ENCODE measurements at regions not wholly inside any gene's neighbourhood (a gene's known extent, or its start where the extent isn't known, plus 50 kb on each side); places are given as distances from the start of the nearest gene placed in this dataset.
A peak's percentile ranks its signal among the peaks of the same experiment; 100 is the strongest.
"Not testable (repeated sequence)": the region's sequence is repeated elsewhere in the genome, so short reads cannot be mapped to it uniquely, and the experiment has no call there.

DNA sequence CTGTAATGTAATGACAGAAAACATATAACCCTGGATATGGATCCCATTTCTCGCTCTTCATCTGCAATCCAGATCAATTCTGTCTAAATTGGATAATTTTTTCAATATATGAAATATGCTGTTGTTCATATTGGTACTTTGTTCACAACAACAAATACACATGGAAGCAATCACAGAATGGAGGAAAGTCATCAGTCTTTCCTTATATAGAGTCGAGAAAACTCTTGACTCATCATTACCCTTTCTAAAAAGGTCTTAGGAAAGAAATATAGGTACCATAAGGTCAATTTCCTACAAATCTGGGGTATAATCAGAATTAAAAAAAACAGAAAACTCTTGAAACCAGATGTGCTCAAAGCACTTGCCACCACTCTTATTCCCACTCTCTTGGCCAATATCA, 677.6 kb upstream of the ID4 start:
- no peak for DNase-seq

DNA sequence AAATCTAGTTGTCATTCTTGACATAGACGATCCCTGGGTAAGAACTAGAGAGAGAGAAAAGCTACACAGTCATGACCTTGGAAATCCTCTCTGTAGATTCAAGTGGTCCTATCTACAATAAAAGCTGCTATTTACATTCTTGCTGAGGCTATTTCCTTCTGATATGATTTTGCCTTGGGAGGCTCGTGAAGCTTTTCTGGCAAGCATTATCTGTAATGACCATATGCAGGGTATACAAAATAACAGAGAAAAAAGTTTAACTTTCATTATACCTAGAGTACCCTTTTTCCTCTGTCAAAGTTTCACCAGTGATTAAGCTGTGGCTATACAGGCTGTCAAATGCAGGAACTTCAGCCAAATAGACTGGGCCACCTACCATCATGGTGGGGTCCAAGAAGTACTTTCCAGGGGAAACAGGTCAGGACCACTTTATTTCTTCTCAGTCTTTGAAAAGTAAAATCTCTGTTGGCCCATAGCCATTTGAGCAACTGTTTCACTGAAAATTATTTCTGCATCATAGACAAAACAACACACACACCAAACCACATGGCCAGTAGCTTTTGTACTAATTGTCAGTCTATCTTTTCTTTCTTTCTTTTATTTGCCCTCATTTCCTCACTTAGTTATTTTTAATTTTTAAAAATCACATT, 677.0 kb upstream of the ID4 start:
- no peak for DNase-seq

DNA sequence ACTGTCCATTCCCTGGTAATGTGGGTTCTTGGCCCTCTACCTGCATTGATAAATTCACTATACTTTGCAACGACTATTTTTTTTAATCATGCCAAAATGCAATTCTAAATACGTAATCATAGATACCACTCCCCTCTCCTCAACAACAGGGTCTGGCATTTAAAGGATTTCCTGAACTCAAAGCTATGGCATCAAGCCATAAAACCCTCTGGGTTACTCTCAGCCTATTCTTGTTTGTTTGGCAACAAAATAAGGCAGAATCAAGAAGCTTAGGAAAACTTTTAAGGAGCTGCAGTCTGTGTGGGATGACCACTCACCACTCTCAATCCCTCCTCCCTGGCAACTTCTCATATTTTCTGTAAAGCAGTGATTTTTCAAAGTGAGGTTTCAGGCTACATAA, 669.9 kb upstream of the ID4 start:
- no peak for DNase-seq

DNA sequence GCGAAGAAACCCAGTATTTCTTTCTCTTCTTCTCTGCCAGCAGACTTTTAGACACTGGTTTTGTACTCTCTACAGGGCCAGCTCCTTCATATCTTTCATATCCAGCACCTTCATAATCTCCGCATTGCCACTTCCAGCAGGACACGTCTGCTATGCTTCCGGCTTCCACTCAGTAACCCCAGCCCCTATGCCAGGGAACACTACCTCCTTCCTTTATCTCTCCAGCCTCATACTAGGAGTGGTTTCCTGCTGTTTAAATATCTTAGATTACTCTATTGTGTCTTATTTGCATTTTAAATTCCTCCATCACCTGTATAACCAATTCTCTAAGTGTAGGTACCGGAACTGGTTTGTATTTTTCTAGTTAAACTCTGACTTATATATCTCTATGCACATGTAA, 667.8 kb upstream of the ID4 start:
- DNase-seq, result no peak

DNA sequence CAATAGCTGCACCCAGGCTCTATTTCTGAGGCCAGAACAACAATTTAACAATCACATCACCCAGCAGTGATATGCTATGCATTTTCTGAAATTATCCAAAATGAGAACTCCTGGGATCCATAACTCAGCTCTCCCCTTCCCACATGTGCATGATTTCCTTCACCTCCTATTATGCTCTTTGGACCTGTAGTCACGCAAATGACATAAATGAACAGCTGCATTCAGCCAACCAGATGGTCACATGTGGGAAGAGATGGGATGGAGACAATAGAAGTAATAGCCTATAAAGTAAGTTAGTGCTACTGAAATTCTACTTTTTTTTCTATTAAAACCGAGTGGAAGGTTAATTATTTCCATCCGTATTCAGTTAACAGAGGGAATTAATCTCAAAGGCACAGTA, 662.1 kb upstream of the ID4 start:
- no peak for DNase-seq

DNA sequence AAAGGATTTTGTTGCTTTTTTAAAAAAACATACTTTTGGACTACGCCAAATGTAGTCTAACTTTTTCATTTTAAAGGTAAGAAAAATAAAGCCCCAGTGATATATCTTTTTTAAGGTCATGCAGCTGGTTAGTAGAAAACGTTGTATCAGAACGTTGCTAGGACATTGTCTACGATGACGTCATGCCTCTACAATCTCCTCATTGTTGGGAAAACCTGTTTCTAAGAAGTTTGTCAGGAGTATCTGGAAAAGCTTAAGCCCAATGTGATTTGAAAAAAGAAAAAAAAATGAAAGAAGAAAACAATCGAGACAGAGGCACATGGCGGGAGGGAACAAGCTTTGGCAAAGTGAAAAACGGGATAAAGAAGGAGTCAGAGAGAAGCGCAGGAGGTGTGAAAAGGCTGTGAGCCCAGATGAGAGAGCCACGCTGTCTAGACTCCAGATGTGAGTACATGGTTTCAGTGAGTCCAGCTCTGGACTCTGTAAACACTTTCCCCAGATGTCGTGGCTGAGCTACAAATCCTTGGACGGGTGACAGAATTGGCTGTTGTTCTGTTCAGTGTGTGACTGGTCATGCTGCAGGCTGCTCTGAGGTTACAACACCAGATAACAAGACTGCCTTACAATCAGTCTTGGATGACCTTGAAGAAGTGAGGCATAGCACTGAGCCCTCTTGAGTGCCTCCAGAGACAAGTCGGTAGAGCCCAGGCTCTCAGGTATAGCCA, 656.7 kb upstream of the ID4 start:
- no peak for DNase-seq

DNA sequence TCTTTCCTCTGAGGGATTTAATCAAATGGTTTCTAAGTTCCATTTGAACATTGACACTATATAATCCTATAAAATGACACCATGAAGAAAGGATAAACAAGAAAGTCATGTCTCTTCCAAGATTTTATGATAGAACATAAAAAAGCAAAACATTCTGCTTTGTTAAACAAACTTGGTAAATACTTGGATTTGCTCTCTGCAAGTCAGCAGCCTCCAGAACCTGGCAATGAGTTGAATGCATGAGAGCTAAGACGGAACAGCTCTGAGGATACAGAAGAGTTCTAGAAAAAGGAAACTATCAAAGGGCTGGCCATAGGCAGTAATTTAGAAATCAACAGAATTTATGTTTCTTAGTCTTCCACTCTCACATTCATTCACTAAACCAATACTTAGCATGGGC, 656.0 kb upstream of the ID4 start:
- DNase-seq, result no peak

DNA sequence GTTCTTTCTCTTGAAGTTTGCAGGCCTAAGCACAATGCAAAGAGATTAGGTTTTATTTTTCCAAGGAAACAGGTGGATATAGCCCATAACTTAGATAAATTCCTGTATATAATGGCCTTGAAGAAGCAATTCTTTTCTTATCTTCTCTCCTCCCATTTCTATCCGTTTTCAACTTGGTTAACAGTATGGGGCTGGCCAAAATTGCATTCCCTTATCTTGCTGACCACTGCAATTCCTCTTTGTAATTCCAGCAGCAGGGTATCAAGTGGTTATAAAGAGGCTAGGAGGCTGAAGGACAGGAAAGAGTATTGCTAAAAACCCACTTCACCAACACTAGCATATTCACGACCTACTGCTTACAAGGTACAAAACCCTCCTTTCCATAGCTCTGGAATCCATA, 643.5 kb upstream of the ID4 start:
- DNase-seq, result no peak

DNA sequence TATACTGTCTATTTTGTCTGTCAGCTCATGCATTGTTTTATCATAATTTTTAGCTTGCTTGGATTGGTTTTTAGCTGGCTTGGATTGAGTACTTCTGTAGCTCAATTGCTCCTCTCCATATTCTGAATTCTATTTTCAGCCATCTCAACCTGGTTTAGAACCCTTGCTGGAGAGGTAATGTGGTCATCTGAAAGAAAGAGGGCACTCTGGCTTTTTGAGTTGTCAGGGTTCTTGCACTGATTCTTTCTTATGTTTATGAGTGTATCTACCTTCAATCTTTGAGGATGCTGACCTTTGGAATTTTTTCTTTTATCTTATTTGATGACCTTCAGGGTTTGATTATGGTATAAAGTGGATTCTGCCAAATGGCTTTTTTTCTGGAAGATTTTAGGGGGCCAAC, 632.7 kb upstream of the ID4 start:
- DNase-seq, result no peak

DNA sequence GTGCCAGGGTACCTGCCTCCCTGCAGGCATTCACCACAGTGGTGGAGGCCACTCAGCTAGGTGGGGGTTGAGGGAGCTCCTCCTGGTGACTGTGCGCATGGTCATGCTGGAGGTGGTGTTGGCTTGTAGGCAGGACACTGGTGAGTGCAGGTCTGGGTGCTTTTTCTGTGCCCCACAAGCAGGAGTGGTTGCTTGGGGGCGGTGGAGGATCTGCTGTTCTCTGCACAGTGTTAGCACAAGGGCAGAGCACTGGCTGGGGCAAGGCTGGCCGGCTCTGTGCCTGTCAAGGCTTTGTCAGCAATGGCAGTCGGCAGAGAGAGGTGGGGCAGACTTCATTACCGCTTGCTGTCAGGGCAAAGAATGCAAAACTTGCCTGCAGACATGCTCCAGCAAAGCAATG, 632.1 kb upstream of the ID4 start:
- no peak for DNase-seq

DNA sequence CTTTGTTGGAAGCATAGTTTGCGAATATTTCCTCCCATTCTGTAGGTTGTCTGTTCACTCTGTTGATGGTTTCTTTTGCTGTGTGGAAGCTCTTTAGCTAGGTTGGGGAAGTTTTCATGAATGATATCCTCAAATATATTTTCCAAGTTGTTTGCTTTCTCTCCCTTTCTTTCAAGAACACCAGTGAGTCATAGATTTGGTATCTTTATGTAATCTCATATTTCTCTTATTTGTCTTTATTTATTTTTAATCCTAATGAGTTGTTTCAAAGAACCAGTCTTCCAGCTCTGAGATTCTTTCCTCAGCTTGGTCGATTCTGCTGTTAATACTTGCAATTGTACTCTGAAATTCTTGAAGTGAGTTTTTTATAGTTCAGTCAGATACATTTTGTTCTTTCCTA, 628.0 kb upstream of the ID4 start:
- no peak for DNase-seq

DNA sequence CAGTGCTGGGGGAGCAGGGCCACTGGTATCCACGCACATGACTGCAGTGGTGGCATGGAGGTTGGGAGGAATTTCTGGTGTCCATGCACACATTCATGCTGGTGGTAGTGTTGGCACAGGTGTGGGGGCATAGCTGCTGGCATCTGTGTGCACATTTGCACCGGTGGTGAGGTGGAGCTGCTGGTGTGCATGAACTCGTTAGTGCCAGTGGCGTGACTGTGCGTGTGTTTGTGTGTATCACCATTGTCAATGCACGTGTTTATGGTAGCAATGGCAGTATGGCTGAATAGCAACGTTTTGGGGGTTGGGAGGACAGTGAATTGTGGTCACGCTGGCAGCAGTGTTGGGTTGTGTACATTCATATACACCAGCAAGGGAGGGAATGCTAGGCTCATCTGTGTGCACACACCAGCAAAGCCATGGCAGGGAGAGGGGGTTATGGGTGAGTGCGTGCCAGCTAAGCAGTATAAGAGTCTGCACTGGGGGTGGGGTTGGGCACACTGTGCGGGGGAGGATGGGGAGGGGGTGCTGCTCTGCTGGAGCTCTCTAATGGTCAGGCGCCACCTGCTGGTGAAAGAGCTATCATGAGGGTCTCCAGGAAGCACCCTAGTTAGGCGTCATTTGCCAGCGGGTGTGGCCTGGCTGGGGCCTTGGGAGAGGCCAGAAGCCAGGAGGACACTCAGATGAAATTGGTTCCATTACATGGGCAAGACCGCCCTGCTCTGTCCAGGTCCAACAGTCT, 626.1 kb upstream of the ID4 start:
- no peak for DNase-seq

DNA sequence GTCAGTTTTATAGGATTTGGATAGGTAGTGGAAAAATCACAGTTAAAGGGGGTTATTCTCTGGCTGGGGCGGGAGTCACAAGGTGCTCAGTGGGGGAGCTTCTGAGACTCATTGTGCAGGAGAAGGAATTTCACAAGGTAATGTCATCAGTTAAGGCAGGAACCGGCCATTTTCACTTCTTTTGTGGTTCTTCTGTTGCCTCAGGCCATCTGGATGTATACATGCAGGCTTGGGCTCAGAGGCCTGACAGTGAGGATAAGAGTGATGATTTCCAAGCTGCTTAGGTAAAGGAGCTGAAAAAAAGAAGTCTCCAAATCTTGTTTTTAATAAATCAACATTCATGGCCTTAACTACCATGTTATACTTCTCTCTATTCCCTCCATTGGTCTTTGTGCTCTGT, 622.9 kb upstream of the ID4 start:
- no peak for DNase-seq

DNA sequence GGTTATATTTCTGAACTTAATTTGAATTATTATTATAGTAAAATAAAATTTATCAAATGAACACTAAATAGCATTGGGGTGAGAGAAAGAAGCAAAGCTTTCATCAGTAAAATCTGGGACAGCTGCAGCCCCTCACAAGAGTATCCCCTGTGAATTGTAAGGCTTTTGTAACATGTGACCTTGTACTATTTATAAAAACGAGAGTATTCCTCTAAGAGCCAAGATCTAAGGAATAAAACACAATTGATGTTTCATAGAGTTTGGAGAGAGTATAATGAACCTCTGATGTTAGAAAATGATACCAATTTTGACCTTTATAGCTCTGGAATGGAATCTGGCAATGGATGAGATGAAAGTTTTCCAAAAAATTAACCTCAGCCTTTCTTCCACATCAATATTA, 617.2 kb upstream of the ID4 start:
- DNase-seq, result no peak

DNA sequence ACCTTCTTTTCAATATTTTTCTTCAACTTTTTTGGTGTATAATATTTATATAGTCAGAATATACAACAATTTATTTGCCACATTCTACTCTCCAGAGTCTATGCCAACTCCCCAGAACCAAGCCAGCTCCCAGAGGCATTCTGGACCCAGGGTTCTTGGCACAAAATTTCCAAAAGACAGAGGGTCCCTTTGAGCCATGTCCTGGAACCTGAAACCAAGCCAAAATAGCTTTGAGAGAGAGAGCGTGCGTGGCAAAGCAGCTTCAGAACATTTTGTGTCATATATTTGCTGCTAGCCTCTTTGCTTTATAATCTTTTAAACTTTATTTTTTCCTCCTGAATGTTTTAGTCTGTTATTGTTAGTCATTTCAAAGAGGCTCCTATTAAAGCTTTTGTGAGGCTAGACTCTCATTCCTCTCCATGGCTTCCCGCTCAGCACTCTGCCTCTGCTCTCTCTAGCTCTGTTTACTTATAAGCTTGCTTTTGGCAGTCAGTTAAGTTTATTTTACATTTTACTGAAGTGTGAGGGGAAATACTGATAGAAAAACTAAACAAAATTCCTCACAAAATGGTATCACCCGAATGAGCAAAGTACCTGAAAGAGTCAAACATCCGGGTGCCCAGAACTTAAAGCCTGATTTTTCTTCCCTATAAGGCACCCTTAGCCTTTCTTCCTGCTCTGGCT, 605.1 kb upstream of the ID4 start:
- DNase-seq, result peak; percentile 29

DNA sequence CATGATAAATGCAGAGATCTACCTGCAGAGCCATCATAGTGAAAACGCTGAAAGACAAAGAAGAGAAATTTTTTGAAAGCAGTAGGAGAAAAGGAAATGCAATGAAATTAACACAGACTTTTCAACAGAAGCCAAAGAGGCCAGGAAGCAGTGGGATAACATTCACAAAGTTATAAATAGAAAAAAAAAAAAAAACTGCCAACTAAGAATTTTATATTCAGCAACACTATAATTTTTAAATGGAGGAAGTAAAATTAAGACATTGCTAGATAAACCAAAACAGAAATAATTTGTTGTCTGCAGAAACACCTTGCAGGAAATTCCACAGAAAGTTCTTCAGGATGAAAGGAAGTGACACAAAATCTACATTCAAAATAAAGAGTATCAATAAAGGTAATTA, 591.5 kb upstream of the ID4 start:
- no peak for DNase-seq

DNA sequence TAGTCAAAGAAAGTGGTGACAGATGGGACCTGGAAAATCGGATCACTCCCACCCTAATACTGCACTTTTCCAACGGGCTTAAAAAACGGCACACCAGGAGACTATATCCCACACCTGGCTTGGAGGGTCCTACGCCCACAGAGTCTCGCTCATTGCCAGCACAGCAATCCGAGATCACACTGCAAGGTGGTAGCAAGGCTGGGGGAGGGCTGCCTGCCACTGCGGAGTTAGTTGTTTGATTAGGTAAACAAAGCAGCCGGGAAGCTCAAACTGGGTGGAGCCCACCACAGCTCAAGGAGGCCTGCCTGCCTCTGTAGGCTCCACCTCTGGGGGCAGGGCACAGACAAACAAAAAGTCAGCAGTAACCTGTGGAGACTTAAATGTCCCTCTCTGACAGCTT, 590.0 kb upstream of the ID4 start:
- DNase-seq, result not testable (repeated sequence)

DNA sequence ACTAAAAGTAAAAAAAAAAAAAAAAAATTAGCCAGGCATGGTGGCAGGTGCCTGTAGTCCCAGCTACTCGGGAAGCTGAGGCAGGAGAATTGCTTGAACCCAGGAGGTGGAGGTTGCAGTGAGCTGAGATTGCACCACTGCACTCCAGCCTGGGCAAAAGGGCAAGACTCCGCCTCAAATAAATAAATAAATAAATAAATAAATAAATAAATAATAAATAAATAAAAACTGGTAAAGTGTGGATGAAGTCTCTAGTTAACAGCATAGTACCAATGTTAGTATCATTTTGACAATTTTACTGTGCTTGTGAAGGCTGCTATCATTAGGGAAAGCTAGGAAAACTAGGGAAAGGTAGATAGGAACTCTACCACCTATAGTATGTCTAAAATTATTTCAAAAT, 581.0 kb upstream of the ID4 start:
- not testable (repeated sequence) for DNase-seq

DNA sequence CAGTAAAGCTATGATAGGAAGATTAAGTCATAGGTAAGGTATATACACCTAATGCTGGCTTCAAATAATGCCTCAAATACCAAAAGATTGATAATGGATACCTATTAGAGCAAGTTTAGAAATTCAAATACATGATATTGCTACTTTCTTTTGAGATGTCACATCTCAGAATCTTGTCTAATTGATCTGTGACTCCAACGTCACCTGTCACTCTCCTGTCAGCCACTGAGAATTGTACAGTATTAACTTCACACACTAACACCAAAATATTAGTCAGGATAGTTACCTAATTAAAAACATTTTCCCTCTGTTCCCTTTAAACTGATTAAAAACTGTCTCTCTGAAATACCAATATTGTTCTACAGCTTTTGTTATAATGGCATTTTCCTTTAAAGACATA, 575.5 kb upstream of the ID4 start:
- no peak for DNase-seq

DNA sequence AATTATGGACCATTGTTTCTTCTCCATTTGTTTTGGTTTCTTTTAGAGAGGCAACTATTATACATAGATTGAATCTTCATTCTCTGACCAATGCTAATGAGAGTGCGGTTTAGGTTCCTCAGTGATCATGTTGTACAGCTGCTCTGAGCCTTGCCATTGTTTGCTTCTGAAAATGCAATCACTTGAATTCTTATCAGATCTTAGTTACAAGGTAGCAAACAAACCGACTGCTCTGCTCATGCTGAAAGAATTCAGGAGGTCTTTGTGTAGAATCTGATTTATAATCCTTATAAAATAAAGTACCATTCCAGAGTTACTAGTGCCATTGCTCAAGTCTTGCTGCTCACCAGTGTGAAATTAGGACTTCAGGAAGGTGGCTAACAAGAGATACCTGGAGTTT, 569.1 kb upstream of the ID4 start:
- DNase-seq, result peak; percentile 17

DNA sequence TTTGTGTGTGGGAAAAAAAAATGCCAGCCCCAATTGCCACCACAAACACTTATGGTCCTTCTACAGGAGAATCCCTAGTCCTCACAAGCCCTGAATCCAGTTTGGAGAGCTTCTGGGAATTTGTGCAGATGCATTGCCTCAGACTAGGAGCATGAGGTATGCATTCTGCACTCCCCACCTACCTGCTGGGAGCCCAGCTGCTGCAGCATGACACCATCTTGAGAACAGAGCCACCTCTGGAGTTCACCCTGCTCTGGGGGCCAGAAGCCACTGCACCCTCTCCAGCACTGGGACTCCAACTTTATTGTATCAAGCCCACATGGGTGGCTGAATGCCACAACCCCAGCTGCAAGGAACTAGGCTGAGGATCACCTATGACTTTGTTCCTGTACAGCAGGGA, 568.5 kb upstream of the ID4 start:
- DNase-seq, result no peak

DNA sequence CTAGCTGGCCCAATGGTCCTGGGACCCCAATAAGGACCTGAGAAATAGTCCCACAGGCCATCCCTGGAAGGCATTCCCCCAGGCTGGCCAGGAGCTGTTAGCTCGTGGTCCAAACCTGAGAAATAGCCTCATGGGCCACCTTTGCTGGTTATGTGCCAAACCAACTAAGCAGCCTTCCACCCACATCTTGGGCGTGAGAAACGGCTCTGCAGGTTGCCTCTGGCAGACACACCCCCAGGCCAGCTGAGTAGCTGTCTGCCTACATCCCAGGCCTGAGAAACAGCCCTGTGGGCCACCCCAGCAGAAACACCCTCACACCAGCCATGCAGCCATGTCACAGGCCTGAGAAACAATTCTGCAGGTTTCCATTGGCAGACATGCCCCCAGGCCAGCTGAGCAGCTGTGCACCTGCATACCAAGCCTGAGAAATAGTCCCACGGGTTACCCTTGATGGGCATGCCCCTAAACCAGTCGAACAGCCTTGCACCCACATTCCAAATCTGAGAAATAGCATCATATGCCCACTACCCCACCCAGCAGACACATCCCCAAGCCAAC, 567.8 kb upstream of the ID4 start:
- DNase-seq, result no peak

DNA sequence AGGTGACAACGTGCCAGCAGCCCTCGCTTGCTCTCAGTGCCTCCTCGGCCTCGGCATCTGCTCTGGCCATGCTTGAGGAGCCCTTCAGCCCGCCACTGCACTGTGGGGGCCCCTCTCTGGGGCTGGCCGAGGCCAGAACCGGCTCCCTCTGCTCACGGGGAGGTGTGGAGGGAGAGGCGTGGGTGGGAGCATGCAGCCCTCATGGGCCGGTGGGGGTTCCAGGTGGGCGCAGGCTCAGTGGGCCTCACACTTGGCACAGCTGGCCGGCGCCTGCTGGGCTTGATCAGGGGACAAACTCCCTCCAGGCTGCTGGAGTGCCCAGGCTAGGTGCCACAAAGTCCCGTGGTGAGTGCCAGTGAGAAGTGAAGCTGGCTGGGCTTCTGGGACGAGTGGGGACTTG, 566.6 kb upstream of the ID4 start:
- no peak for DNase-seq

DNA sequence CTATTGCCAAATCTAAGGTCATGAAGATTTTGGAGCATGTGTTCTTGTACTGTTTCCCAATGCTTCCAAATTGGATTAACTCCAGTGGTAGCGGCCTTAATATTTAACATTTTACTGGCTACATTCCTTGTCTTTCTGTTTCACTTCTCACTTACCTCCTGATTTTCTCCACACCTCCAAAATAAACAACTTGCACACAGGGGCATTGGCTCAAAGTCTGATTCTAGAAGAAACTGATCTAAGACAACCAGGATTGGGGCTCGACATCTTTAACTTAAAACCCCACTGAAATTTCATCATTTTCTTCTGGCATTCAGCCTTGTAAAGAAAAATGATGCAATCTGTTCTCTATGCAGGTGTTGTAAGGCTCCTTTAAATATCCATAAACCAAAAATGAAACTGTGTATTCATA, 557.9 kb upstream of the ID4 start:
- no peak for DNase-seq

Data from DMS153 (cell line).